ENCODE measurements at regions not wholly inside any gene's neighbourhood (a gene's known extent, or its start where the extent isn't known, plus 50 kb on each side); places are given as distances from the start of the nearest gene placed in this dataset.

- TF ChIP-seq, protein P1, sequence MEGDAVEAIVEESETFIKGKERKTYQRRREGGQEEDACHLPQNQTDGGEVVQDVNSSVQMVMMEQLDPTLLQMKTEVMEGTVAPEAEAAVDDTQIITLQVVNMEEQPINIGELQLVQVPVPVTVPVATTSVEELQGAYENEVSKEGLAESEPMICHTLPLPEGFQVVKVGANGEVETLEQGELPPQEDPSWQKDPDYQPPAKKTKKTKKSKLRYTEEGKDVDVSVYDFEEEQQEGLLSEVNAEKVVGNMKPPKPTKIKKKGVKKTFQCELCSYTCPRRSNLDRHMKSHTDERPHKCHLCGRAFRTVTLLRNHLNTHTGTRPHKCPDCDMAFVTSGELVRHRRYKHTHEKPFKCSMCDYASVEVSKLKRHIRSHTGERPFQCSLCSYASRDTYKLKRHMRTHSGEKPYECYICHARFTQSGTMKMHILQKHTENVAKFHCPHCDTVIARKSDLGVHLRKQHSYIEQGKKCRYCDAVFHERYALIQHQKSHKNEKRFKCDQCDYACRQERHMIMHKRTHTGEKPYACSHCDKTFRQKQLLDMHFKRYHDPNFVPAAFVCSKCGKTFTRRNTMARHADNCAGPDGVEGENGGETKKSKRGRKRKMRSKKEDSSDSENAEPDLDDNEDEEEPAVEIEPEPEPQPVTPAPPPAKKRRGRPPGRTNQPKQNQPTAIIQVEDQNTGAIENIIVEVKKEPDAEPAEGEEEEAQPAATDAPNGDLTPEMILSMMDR (IDR thresholded peaks at IDR 0.05), result no peak
- no peak for TF ChIP-seq POLR2A (IDR thresholded peaks at IDR 0.05)
- no peak overlapping the region for H3K4me3 ChIP-seq
- no peaks in the 10 kb centered on the region for H3K9me3 ChIP-seq
- H3K27ac ChIP-seq, result no peak overlapping the region
- intact Hi-C loops (cut with DNase I; ENCODE audit: low total_unique reads), result no loop called here
- DNase-seq, result no peak
- no peaks in the 10 kb centered on the region for H3K36me3 ChIP-seq
- H3K4me1 ChIP-seq, result no peaks in the 10 kb centered on the region
- H3K27me3 ChIP-seq, result no peaks in the 10 kb centered on the region
Measured at GRCh38 chr3:6779140-6779539, 81.8 kb upstream of the GRM7 start.

DNA sequence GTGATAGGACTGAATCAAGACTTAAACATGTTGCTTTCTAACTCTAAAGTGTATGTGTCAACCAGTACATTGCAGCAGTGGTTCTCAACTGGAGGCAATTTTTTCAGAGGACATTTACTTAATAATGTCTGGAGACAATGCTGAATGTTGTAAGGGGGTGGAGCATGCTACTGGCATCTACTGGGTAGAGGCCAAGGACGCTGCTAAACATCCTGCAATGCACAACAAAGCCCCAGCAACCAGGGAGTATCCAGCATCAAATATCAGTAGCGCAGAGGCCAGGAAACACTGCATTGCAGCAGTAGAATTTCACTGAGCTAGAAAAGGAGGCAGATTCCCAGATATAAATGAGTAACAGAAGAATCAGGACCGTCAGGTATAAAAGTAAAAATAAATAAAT, 79.8 kb upstream of the GRM7 start:
- H3K4me3 ChIP-seq, result no peak overlapping the region
- no peak for DNase-seq
- no peak for TF ChIP-seq POLR2A (IDR thresholded peaks at IDR 0.05)
- TF ChIP-seq, protein P1 (IDR thresholded peaks at IDR 0.05), result no peak
- H3K36me3 ChIP-seq, result no peaks in the 10 kb centered on the region
- no peaks in the 10 kb centered on the region for H3K4me1 ChIP-seq
- intact Hi-C loops (cut with DNase I; ENCODE audit: low total_unique reads), result no loop called here
- no peaks in the 10 kb centered on the region for H3K27me3 ChIP-seq
- no peak overlapping the region for H3K27ac ChIP-seq
- no peaks in the 10 kb centered on the region for H3K9me3 ChIP-seq

GRCh38 chr3:6785726-6786125, 75.2 kb upstream of the GRM7 start:
- intact Hi-C loops (cut with DNase I; ENCODE audit: low total_unique reads), result no loop called here

GRCh38 chr3:6791161-6791560, 69.8 kb upstream of the GRM7 start:
- Histone ChIP-seq H3K27ac (no peak overlapping the region), H3K36me3 (no peaks in the 10 kb centered on the region), H3K4me3 (no peak overlapping the region), H3K4me1 (no peaks in the 10 kb centered on the region), H3K9me3 (no peaks in the 10 kb centered on the region), H3K27me3 (no peaks in the 10 kb centered on the region)
- DNase-seq, result no peak
- intact Hi-C loops (cut with DNase I; ENCODE audit: low total_unique reads), result no loop called here
- TF ChIP-seq, protein P1 (IDR thresholded peaks at IDR 0.05), result peak in 1 of 4 experiments; percentile 19
- no peak for TF ChIP-seq POLR2A (IDR thresholded peaks at IDR 0.05)

More at GRCh38 chr3:6785726-6786125, 75.2 kb upstream of the GRM7 start:
- no peak overlapping the region for H3K4me3 ChIP-seq
- H3K4me1 ChIP-seq, result no peaks in the 10 kb centered on the region
- H3K36me3 ChIP-seq, result no peaks in the 10 kb centered on the region
- TF ChIP-seq, protein P1 (IDR thresholded peaks at IDR 0.05), result no peak
- no peak for TF ChIP-seq POLR2A (IDR thresholded peaks at IDR 0.05)
- no peak overlapping the region for H3K27ac ChIP-seq
- no peaks in the 10 kb centered on the region for H3K9me3 ChIP-seq
- no peak for DNase-seq
- H3K27me3 ChIP-seq, result no peaks in the 10 kb centered on the region

GRCh38 chr3:6799264-6799915, 61.5 kb upstream of the GRM7 start:
- H3K27me3 ChIP-seq, result no peaks in the 10 kb centered on the region
- H3K27ac ChIP-seq, result no peak overlapping the region
- TF ChIP-seq, protein P1 (IDR thresholded peaks at IDR 0.05), result peak; percentile 22 to 45 (median 23)
- no peak for TF ChIP-seq POLR2A (IDR thresholded peaks at IDR 0.05)
- no peaks in the 10 kb centered on the region for H3K4me1 ChIP-seq
- H3K9me3 ChIP-seq, result no peaks in the 10 kb centered on the region
- H3K36me3 ChIP-seq, result no peaks in the 10 kb centered on the region
- intact Hi-C loops (cut with DNase I; ENCODE audit: low total_unique reads), result no loop called here
- H3K4me3 ChIP-seq, result no peak overlapping the region
- no peak for DNase-seq
